HG02973 (cell line): ENCODE measurements at regions not wholly inside any gene's neighbourhood (a gene's known extent, or its start where the extent isn't known, plus 50 kb on each side); places are given as distances from the start of the nearest gene placed in this dataset.
"Not testable (repeated sequence)": the region's sequence is repeated elsewhere in the genome, so short reads cannot be mapped to it uniquely, and the experiment has no call there.

Experiments used
- ATAC-seq: cut with Tn5 transposase; IDR thresholded peaks from one replicate; pipeline ENCODE4 v1.9.1; 2021; ENCODE audit warnings: moderate library complexity; ENCODE audit not compliant: unreplicated experiment

GRCh38 chr6:103001724-103002123 is 1608.2 kb downstream of the GRIK2 start:
- ATAC-seq, result no peak

- no peak for ATAC-seq
These were observed 1607.2 kb downstream of the GRIK2 start for GRCh38 chr6:103000688-103001087.

DNA sequence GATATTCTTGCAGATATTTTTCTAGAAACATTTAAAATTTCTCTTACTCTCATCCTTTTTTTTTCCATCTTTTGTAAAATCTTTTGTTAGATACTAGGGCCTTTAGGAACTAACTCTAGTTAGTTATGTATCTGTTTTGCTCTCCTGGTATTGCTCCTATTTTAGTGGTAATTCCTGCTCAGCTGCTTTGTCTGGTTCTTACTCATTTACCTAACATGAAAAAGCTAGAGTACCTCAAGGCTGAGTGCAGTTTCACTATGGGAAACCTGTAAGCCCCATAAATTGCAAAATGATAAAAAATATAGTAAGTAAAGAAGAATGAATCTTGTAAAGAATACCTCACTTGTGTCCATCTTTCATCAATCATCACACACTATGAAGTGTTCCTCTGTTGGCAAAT is 1602.0 kb downstream of the GRIK2 start:
- ATAC-seq, result no peak

DNA sequence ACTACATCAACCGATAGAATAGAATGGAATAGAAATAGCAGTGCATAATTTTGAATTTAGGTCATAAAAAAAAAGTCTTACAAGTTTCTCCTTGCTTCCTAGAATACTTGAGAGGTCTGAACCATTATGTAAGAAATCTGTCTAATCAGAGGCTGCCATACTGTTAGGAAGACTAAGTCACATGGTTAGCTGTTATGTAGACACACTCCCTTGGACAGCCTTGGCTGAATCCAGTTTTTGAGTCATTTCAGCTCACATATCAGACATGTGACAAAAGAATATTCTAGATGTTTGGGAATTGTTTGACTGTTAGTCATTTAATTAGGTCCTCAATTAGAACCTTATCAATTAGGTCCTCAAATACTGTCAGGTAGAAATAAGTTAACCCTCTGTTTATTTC is 1601.4 kb downstream of the GRIK2 start:
- no peak for ATAC-seq

- peak; percentile 95 for ATAC-seq
These were observed 1592.6 kb downstream of the GRIK2 start for GRCh38 chr6:102986086-102986485.

GRCh38 chr6:102984357-102984756 is 1590.8 kb downstream of the GRIK2 start:
- no peak for ATAC-seq

GRCh38 chr6:102981490-102982015 is 1588.0 kb downstream of the GRIK2 start:
- no peak for ATAC-seq

- no peak for ATAC-seq
These were observed 1587.4 kb downstream of the GRIK2 start for GRCh38 chr6:102980951-102981350.

GRCh38 chr6:102961902-102962301 is 1568.4 kb downstream of the GRIK2 start:
- ATAC-seq, result no peak

GRCh38 chr6:102950967-102951366 is 1557.5 kb downstream of the GRIK2 start:
- ATAC-seq, result no peak

- no peak for ATAC-seq
These were observed 1551.0 kb downstream of the GRIK2 start for GRCh38 chr6:102944475-102944874.

DNA sequence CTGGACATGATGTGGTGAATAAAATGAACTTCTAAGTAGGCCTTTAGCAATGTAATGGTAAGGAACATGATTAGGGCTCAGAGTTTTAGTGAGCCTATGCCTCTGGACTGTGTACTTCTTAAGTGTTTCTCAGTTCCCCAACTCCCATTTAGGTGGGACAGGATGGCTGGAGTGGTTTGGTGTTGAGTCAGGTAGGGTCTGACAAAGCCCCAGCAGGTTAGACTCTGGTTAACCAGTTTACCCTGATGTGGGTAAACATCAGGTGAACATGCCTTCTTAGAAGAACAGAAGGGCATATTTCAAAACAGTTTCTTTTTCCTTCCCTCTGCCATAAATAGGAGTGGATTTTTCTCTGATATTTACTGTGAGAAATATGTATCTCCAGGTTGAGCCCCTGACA is 1548.7 kb downstream of the GRIK2 start:
- ATAC-seq, result no peak

DNA sequence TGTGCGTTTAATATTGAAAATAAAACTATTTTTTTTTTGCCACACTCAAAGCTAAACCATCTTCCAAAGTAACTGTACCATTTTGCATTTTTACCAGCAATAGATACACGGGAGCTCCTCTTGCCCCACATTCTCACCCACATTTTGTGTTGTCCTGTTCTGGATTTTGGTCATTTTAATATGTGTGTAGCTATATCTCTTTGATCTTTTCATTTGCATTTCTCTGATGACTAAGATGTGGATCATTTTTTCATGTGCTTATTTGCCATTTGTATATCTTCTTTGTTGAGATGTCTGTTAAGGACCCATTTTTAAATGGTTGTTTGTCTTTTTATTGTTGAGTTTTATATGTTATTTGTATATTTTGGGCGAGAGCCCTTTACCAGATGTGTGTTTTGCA is 1543.5 kb downstream of the GRIK2 start:
- ATAC-seq, result no peak

- ATAC-seq, result no peak
These were observed 1534.6 kb downstream of the GRIK2 start for GRCh38 chr6:102928109-102928508.

- no peak for ATAC-seq
These were observed 1524.7 kb downstream of the GRIK2 start for GRCh38 chr6:102918161-102918560.

- ATAC-seq, result no peak
These were observed 1518.1 kb downstream of the GRIK2 start for GRCh38 chr6:102911571-102911970.

DNA sequence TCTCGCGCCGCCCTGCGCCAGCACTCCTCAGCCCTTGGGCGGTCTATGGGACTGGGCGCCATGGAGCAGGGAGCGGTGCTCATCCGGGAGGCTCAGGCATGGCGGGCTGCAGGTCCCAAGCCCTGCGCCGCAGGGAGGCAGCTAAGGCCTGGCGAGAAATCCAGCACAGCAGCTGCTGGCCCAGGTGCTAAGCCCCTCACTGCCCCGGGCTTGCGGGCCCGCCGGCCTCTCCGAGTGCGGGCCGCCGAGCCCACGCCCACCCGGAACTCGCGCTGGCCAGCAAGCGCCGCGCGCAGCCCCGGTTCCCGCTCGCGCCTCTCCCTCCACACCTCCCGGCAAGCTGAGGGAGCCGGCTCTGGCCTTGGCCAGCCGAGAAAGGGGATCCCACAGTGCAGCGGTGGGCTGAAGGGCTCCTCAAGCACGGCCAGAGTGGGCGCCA is 1517.2 kb downstream of the GRIK2 start:
- not testable (repeated sequence) for ATAC-seq

DNA sequence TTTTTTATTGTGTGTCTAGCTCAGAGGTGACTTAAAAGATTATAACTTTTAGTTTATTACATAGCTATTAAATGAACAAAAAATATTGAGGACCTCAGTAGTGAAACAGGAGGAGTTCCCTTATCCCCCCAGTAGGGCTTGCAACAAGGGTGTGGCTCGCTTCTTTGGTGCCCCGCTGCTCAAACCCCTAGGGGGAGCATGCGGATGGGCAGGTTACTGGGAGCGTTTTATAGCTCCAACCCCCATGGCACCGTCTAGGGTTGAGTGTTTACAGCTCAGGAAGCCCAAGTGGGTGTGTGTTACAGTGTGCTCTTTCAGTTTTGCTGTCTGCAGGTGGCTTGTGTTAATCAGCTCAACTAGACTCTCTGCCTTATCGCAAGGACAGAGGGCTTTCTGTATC is 1513.7 kb downstream of the GRIK2 start:
- ATAC-seq, result no peak

- no peak for ATAC-seq
These were observed 1509.0 kb downstream of the GRIK2 start for GRCh38 chr6:102902471-102902870.

- no peak for ATAC-seq
These were observed 1502.2 kb downstream of the GRIK2 start for GRCh38 chr6:102895683-102896082.

GRCh38 chr6:102885165-102885564 is 1491.7 kb downstream of the GRIK2 start:
- no peak for ATAC-seq

GRCh38 chr6:102853249-102853955 is 1459.9 kb downstream of the GRIK2 start:
- ATAC-seq, result no peak

GRCh38 chr6:102848796-102849195 is 1455.3 kb downstream of the GRIK2 start:
- ATAC-seq, result no peak
